ENCODE measurements at regions not wholly inside any gene's neighbourhood (a gene's known extent, or its start where the extent isn't known, plus 50 kb on each side); places are given as distances from the start of the nearest gene placed in this dataset.

- Histone ChIP-seq H3K36me3 (ENCODE audit: control insufficient read depth in 2 of 2, insufficient read depth in 2 of 2, low read length in 1 of 2) (no peaks in the 10 kb centered on the region), H3K4me2 (ENCODE audit: control insufficient read depth, insufficient read depth) (peak overlapping the region; percentile 13; the same call in 1 of the 2 replicates), H3K79me2 (ENCODE audit: control insufficient read depth, insufficient read depth, low read length) (no peaks in the 10 kb centered on the region), H3K27ac (ENCODE audit: control insufficient read depth, insufficient read depth) (no peak overlapping the region), H3K27me3 (replicated peaks in 1 of 2; ENCODE audit: control insufficient read depth in 2 of 2, insufficient read depth in 2 of 2, low read length in 1 of 2) (no peaks in the 10 kb centered on the region; a peak in 2 of 4 replicates), H4K20me1 (ENCODE audit: control insufficient read depth, insufficient read depth) (no peaks in the 10 kb centered on the region), H2AFZ (ENCODE audit: control insufficient read depth, low read depth, low read length) (no peak overlapping the region), H3K4me3 (no peak overlapping the region), H3K9ac (ENCODE audit: control insufficient read depth, insufficient read depth, low read length) (no peak overlapping the region), H3K9me3 (replicated peaks; ENCODE audit: control insufficient read depth, insufficient read depth, low read length) (no peaks in the 10 kb centered on the region; the same call in 2 of the 3 replicates), H3K4me1 (ENCODE audit: control insufficient read depth, insufficient read depth, low read length) (peaks cover 4% of the 10 kb centered on the region)
- no TSS peak for BruUV-seq (replicated peaks)
- ChIA-PET CTCF (interaction anchor here (0.7 to 9.5 kb wide), 3 partner anchors 42 to 129 kb away, joined by 4 to 70 read pairs (median 4); no protein-coding TSS in a partner anchor), POLR2A (no interaction called here), SMC1A (ENCODE audit: uncharacterized antibody, unreplicated experiment) (interaction anchor here (1.1 to 3.7 kb wide), 4 partner anchors 11 to 128 kb away, joined by 3 to 13 read pairs (median 5); no protein-coding TSS in a partner anchor), RAD21 (ENCODE audit: unreplicated experiment) (interaction anchor here (1.3 to 1.5 kb wide), 2 partner anchors 128 kb away, joined by 3 to 5 read pairs; no protein-coding TSS in a partner anchor)
- peak; percentile 93 for ATAC-seq
- in situ Hi-C loops (cut with MboI) (no loop called here), intact Hi-C loops (cut with micrococcal nuclease; ENCODE audit: unreplicated experiment) (loop anchor here (5.0 kb wide), 1 partner anchor 74 kb away; no protein-coding TSS in a partner anchor)
- WGBS (ENCODE audit: insufficient coverage, insufficient replicate concordance, low lambda C conversion rate, missing lambda C conversion rate): 40% methylated on average over 6 of the region's 6 CpGs
- no peak for FAIRE-seq
- DNase-seq (ENCODE audit: low read depth, low spot score): peak; percentile 33
- TF ChIP-seq KLF5 (IDR thresholded peaks at IDR 0.05; ENCODE audit: partially characterized antibody) (no peak), RCOR1 (conservative IDR thresholded peaks at IDR 0.05; ENCODE audit: low read depth, low read length) (no peak), ZBTB4 (CRISPR knock-in tag; IDR thresholded peaks at IDR 0.05) (no peak), BACH1 (IDR thresholded peaks at IDR 0.05; ENCODE audit: borderline replicate concordance) (no peak), EGR1 (IDR thresholded peaks at IDR 0.05; ENCODE audit: borderline replicate concordance in 1 of 2, low read depth in 2 of 2, low read length in 2 of 2) (no peak), EZH2 (IDR thresholded peaks at IDR 0.05; ENCODE audit: borderline replicate concordance, control insufficient read depth, low read depth, low read length) (no peak), CHD1 (IDR thresholded peaks at IDR 0.05; ENCODE audit: low read depth, low read length) (no peak), SUZ12 (IDR thresholded peaks at IDR 0.05; ENCODE audit: unreplicated experiment) (no peak), MYC (IDR thresholded peaks at IDR 0.05; ENCODE audit: insufficient read depth, insufficient read length, insufficient replicate concordance, low read length, severe bottlenecking) (no peak), ZNF274 (IDR thresholded peaks at IDR 0.05; ENCODE audit: insufficient read depth, insufficient read length) (no peak), ZNF24 (IDR thresholded peaks at IDR 0.05) (no peak), JUNB (IDR thresholded peaks at IDR 0.05) (no peak), SP1 (IDR thresholded peaks at IDR 0.05; ENCODE audit: low read depth, low read length) (no peak), RFX5 (IDR thresholded peaks at IDR 0.05; ENCODE audit: low read depth, low read length) (no peak), BHLHE40 (IDR thresholded peaks at IDR 0.05; ENCODE audit: borderline replicate concordance in 1 of 2, low read depth in 2 of 2, low read length in 1 of 2) (peak; percentile 50 to 79; a peak in 3 of 4 replicates), E4F1 (IDR thresholded peaks at IDR 0.05; ENCODE audit: borderline replicate concordance, partially characterized antibody) (no peak)
These were observed 57.9 kb upstream of the KCNA5 start for GRCh38 chr12:4985820-4986219.

Data from GM12878 (cell line).